CD4-positive, alpha-beta T cell (primary cell): ENCODE measurements at regions not wholly inside any gene's neighbourhood (a gene's known extent, or its start where the extent isn't known, plus 50 kb on each side); places are given as distances from the start of the nearest gene placed in this dataset.

Experiments
- ATAC-seq: fragments of 200-7000 bp; cut with Tn5 transposase; one replicate; pipeline ENCODE4 v1.10.0; 2022; ENCODE audit warnings: mild to moderate bottlenecking; ENCODE audit not compliant: poor library complexity
- CTCF ChIA-PET: fragments of 350-600 bp; sonication (Branson Sonifier 250); formaldehyde crosslinking; loops from one replicate; lab custom pipeline; 2021; ENCODE audit warnings: antibody characterized with exemption, inconsistent platforms; lab: Charles Lee
- POLR2A ChIA-PET: fragments of 350-600 bp; sonication (Branson Sonifier 250); formaldehyde crosslinking; loops from one replicate; lab custom pipeline; 2021; ENCODE audit warnings: antibody characterized with exemption, inconsistent platforms; lab: Charles Lee
- DNase-seq, 14 experiments: peaks; one replicate each; pipeline ENCODE4 v3.0.0-alpha.2; 2013 to 2020; ENCODE audit warnings: mixed read lengths in 2 of 14
- H3K27ac ChIP-seq, 2 donors: one replicate each; pipeline versions ENCODE4 v1.5.1 to v1.7.0; 2013; ENCODE audit warnings: low read length in 2 of 2, low read depth in 1 of 2, mild to moderate bottlenecking in 1 of 2
- H3K27me3 ChIP-seq, 2 experiments: 1 replicate in 1 of 2; 2 replicates in 1 of 2; pipeline versions ENCODE4 v1.6.1 to v1.7.0; 2013; ENCODE audit warnings: low read length in 2 of 2, control low read depth in 1 of 2, mild to moderate bottlenecking in 1 of 2, moderate library complexity in 1 of 2; ENCODE audit not compliant: insufficient read depth in 2 of 2, control insufficient read depth in 1 of 2
- H3K36me3 ChIP-seq: one replicate; pipeline ENCODE4 v1.6.1; 2013; ENCODE audit warnings: low read length, control low read depth; ENCODE audit not compliant: insufficient read depth
- H3K4me1 ChIP-seq: one replicate; pipeline ENCODE4 v1.6.1; 2013; ENCODE audit warnings: low read length, control low read depth; ENCODE audit not compliant: insufficient read depth
- H3K4me3 ChIP-seq: one replicate; pipeline ENCODE4 v1.5.1; 2013; ENCODE audit warnings: mild to moderate bottlenecking, low read length, moderate library complexity
- H3K9me3 ChIP-seq, 2 experiments: 1 replicate in 1 of 2; 2 replicates in 1 of 2; pipeline versions ENCODE4 v1.6.1 to v1.7.0; 2013; ENCODE audit warnings: low read length in 2 of 2, mild to moderate bottlenecking in 2 of 2, control low read depth in 1 of 2, moderate library complexity in 1 of 2; ENCODE audit not compliant: control insufficient read depth in 1 of 2, insufficient read depth in 1 of 2
- H3K27ac Mint-ChIP-seq: one replicate; pipeline ENCODE4 v1.8.0; 2020; ENCODE audit warnings: mixed read lengths
- H3K27me3 Mint-ChIP-seq: one replicate; pipeline ENCODE4 v1.8.0; 2021; ENCODE audit warnings: mixed read lengths
- H3K36me3 Mint-ChIP-seq: one replicate; pipeline ENCODE4 v1.8.0; 2021; ENCODE audit warnings: low read depth, mixed read lengths
- H3K4me1 Mint-ChIP-seq: one replicate; pipeline ENCODE4 v1.8.0; 2021; ENCODE audit warnings: low read depth, mixed read lengths
- H3K4me3 Mint-ChIP-seq: one replicate; pipeline ENCODE4 v1.8.0; 2020; ENCODE audit warnings: mild to moderate bottlenecking, mixed read lengths
- H3K9me3 Mint-ChIP-seq: one replicate; pipeline ENCODE4 v1.8.0; 2020; ENCODE audit warnings: mixed read lengths
- CTCF ChIP-seq: fragments of 200-600 bp; IDR thresholded peaks from one replicate; pipeline ENCODE4 v1.8.0; 2022; ENCODE audit warnings: antibody characterized with exemption, mild to moderate bottlenecking
- intact Hi-C, 2 experiments: fragments of 100-400 bp; cut with DNase I in 1 of 2; cut with micrococcal nuclease in 1 of 2; formaldehyde crosslinking; loops; one replicate each; pipeline versions ENCODE4 v1.15.1 to v1.9.0; 2023 to 2025; cut with DNase I, micrococcal nuclease

DNA sequence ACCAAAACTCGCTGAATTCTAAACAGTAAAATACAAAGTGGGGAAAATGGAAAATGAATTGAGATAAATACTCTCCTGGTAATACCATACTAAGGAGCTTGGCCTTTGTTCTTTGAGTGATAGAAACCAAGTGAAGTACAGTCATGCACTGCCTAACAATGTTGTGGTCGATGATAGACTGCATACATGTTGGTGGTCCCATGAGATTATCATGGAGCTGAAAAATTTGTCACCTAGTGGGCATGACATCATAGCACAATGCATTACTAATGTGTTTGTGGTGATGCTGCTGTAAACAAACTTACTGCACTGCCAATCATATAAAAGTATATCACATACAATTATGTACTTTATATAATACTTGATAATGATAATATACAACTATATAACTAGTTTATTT lies 419.1 kb downstream of the ARL4A start:
- H3K4me3 Mint-ChIP-seq = no peak overlapping the region
- no peaks in the 10 kb centered on the region for H3K9me3 Mint-ChIP-seq
- Histone ChIP-seq H3K9me3 (peaks cover 0 to 5% of the 10 kb centered on the region in 2 experiments), H3K4me1 (no peaks in the 10 kb centered on the region), H3K4me3 (no peak overlapping the region), H3K36me3 (no peaks in the 10 kb centered on the region), H3K27me3 (no peaks in the 10 kb centered on the region), H3K27ac (no peak overlapping the region)
- no peaks in the 10 kb centered on the region for H3K4me1 Mint-ChIP-seq
- TF ChIP-seq CTCF = no peak
- H3K27ac Mint-ChIP-seq = no peak overlapping the region
- intact Hi-C loops = no loop called here
- ATAC-seq (no peak), DNase-seq (no peak)
- CTCF ChIA-PET = interaction anchor here (1.1 kb wide), 1 partner anchor 40 kb away, joined by 4 read pairs; no protein-coding TSS in a partner anchor
- H3K36me3 Mint-ChIP-seq = no peaks in the 10 kb centered on the region
- H3K27me3 Mint-ChIP-seq = no peaks in the 10 kb centered on the region
- POLR2A ChIA-PET = interaction anchor here (0.7 kb wide), 1 partner anchor 14 kb away, joined by 3 read pairs; no protein-coding TSS in a partner anchor

DNA sequence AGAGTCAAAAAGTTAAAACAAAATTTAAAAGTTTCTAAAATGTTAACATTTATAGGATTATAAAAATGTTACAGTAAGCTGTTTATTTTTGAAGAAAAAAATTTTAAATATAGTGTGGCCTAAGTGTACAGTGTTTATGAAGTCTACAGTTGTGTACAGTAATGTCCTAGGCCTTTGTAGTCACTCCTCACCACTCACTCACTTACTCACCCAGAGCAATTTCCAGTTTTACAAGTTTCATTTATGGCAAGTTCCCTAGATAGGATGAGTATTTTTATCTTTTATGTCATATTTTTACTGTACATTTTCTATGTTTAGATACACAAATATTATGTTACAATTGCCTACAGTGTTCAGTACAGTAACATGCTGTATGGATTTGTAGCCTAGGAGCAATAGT lies 419.9 kb downstream of the ARL4A start:
- no peak overlapping the region for H3K4me3 ChIP-seq
- intact Hi-C loops = no loop called here
- no peaks in the 10 kb centered on the region for H3K36me3 Mint-ChIP-seq

GRCh38 chr7:13108061-13108460 lies 420.6 kb downstream of the ARL4A start:
- Histone ChIP-seq H3K9me3 (peaks cover 0 to 5% of the 10 kb centered on the region in 2 experiments), H3K27ac (no peak overlapping the region), H3K4me3 (no peak overlapping the region), H3K27me3 (no peaks in the 10 kb centered on the region), H3K4me1 (no peaks in the 10 kb centered on the region), H3K36me3 (no peaks in the 10 kb centered on the region)
- H3K36me3 Mint-ChIP-seq = no peaks in the 10 kb centered on the region
- H3K4me1 Mint-ChIP-seq = no peaks in the 10 kb centered on the region
- H3K27ac Mint-ChIP-seq = no peak overlapping the region
- H3K9me3 Mint-ChIP-seq = no peaks in the 10 kb centered on the region
- intact Hi-C loops = no loop called here
- ChIA-PET POLR2A (no interaction called here), CTCF (no interaction called here)
- no peaks in the 10 kb centered on the region for H3K27me3 Mint-ChIP-seq
- H3K4me3 Mint-ChIP-seq = no peak overlapping the region
- DNase-seq = no peak
- no peak for ATAC-seq
- no peak for TF ChIP-seq CTCF

More for the DNA sequence above, 419.9 kb downstream of the ARL4A start:
- Histone ChIP-seq H3K9me3 (peaks cover 0 to 5% of the 10 kb centered on the region in 2 experiments), H3K27me3 (no peaks in the 10 kb centered on the region), H3K36me3 (no peaks in the 10 kb centered on the region), H3K4me1 (no peaks in the 10 kb centered on the region), H3K27ac (no peak overlapping the region)
- no peak overlapping the region for H3K27ac Mint-ChIP-seq
- ChIA-PET POLR2A (interaction anchor here (0.7 kb wide), 1 partner anchor 15 kb away, joined by 3 read pairs; no protein-coding TSS in a partner anchor), CTCF (no interaction called here)
- TF ChIP-seq CTCF = no peak
- ATAC-seq (no peak), DNase-seq (no peak)
- H3K9me3 Mint-ChIP-seq = no peaks in the 10 kb centered on the region
- no peaks in the 10 kb centered on the region for H3K27me3 Mint-ChIP-seq
- H3K4me1 Mint-ChIP-seq = no peaks in the 10 kb centered on the region
- no peak overlapping the region for H3K4me3 Mint-ChIP-seq
